ENCODE measurements at regions not wholly inside any gene's neighbourhood (a gene's known extent, or its start where the extent isn't known, plus 50 kb on each side); places are given as distances from the start of the nearest gene placed in this dataset.

GRCh38 chr6:155968921-155969320, 513.3 kb upstream of the NOX3 start:
- no peak overlapping the region for H3K4me3 ChIP-seq (ENCODE audit: low read depth, low read length)
- in situ Hi-C loops (cut with HindIII; ENCODE audit: low sequenced_read_pairs) = no loop called here
- DNase-seq (ENCODE audit: low read depth) = no peak

GRCh38 chr6:155967322-155967721, 511.7 kb upstream of the NOX3 start:
- TF ChIP-seq, protein P1, sequence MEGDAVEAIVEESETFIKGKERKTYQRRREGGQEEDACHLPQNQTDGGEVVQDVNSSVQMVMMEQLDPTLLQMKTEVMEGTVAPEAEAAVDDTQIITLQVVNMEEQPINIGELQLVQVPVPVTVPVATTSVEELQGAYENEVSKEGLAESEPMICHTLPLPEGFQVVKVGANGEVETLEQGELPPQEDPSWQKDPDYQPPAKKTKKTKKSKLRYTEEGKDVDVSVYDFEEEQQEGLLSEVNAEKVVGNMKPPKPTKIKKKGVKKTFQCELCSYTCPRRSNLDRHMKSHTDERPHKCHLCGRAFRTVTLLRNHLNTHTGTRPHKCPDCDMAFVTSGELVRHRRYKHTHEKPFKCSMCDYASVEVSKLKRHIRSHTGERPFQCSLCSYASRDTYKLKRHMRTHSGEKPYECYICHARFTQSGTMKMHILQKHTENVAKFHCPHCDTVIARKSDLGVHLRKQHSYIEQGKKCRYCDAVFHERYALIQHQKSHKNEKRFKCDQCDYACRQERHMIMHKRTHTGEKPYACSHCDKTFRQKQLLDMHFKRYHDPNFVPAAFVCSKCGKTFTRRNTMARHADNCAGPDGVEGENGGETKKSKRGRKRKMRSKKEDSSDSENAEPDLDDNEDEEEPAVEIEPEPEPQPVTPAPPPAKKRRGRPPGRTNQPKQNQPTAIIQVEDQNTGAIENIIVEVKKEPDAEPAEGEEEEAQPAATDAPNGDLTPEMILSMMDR (IDR thresholded peaks at IDR 0.05; ENCODE audit: low read depth, low read length, missing control alignments) = no peak
- DNase-seq (ENCODE audit: low read depth) = no peak
- H3K4me3 ChIP-seq (ENCODE audit: low read depth, low read length) = no peak overlapping the region
- in situ Hi-C loops (cut with HindIII; ENCODE audit: low sequenced_read_pairs) = no loop called here

More at GRCh38 chr6:155968921-155969320, 513.3 kb upstream of the NOX3 start:
- TF ChIP-seq, protein P1 (IDR thresholded peaks at IDR 0.05; ENCODE audit: low read depth, low read length, missing control alignments) = no peak

GRCh38 chr6:155964544-155964943, 508.9 kb upstream of the NOX3 start:
- no peak for DNase-seq (ENCODE audit: low read depth)
- in situ Hi-C loops (cut with HindIII; ENCODE audit: low sequenced_read_pairs) = no loop called here
- TF ChIP-seq, protein P1 (IDR thresholded peaks at IDR 0.05; ENCODE audit: low read depth, low read length, missing control alignments) = no peak
- no peak overlapping the region for H3K4me3 ChIP-seq (ENCODE audit: low read depth, low read length)

- no peak overlapping the region for H3K4me3 ChIP-seq (ENCODE audit: low read depth, low read length)
- TF ChIP-seq, protein P1 (IDR thresholded peaks at IDR 0.05; ENCODE audit: low read depth, low read length, missing control alignments) = no peak
- in situ Hi-C loops (cut with HindIII; ENCODE audit: low sequenced_read_pairs) = no loop called here
- no peak for DNase-seq (ENCODE audit: low read depth)
Measured at GRCh38 chr6:155962276-155962675, 506.6 kb upstream of the NOX3 start.

DNA sequence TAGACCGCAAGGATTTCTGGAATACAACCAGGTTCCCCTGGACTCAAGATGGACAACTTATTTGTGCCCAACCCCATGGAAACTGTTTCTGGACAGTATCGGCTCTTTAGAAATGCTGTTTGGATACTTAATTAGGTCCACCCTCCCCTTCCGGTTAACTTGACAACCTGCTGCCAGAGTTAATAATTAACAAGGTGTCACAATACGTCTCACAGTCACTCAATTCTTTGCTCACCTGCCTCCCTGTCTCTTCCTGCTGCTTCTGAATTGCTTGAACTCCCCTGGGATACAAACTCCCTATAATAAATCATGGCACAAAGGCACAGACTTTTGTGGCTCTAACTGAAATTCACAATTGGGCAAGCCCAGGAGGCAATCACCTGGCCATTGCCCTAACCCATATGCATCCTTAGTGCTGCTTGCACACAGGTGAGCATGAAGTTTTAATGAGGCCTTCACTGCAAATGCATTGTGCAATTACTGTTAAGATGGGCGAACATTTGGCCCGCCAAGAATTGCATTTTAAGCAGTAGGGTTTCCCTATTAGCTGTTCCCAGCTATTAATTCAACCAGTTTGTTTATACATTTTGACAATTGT, 504.4 kb upstream of the NOX3 start:
- DNase-seq (ENCODE audit: low read depth) = no peak
- H3K4me3 ChIP-seq (ENCODE audit: low read depth, low read length) = no peak overlapping the region
- in situ Hi-C loops (cut with HindIII; ENCODE audit: low sequenced_read_pairs) = no loop called here
- TF ChIP-seq, protein P1 (IDR thresholded peaks at IDR 0.05; ENCODE audit: low read depth, low read length, missing control alignments) = no peak

GRCh38 chr6:155958550-155958949, 502.9 kb upstream of the NOX3 start:
- in situ Hi-C loops (cut with HindIII; ENCODE audit: low sequenced_read_pairs) = no loop called here
- TF ChIP-seq, protein P1 (IDR thresholded peaks at IDR 0.05; ENCODE audit: low read depth, low read length, missing control alignments) = no peak
- DNase-seq (ENCODE audit: low read depth) = no peak

More at GRCh38 chr6:155958550-155958949, 502.9 kb upstream of the NOX3 start:
- H3K4me3 ChIP-seq (ENCODE audit: low read depth, low read length) = no peak overlapping the region

Data from astrocyte of the cerebellum (primary cell).